Left renal pelvis (tissue), 4 donors: ENCODE measurements at regions not wholly inside any gene's neighbourhood (a gene's known extent, or its start where the extent isn't known, plus 50 kb on each side); places are given as distances from the start of the nearest gene placed in this dataset.
"Not testable (repeated sequence)": the region's sequence is repeated elsewhere in the genome, so short reads cannot be mapped to it uniquely, and the experiment has no call there.

Experiments used
- DNase-seq, 4 donors: peaks; one replicate each; pipeline ENCODE4 v3.0.0-alpha.2; 2013; ENCODE audit warnings: low read depth in 4 of 4, low spot score in 3 of 4

DNA sequence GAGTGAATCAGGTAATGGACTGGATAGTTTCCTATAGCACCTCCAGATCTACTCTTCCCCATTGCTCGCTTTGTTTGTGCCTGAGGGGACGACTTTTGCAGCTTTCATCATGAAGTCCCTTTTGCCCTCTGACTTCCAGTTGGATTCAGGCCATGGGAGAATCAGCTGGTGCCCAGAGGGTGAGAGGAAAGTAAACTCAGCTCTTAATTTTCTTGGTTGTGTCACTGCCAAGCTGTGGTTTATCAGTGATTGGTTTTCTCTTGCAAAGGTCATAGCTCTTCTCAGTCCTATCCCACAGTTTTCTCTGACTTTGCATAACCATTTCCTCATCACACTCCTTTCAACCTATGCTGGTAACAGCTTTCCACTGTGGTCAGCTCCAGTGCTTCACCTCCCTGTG, 200.1 kb downstream of the KCNJ2 start:
- DNase-seq: no peak

DNA sequence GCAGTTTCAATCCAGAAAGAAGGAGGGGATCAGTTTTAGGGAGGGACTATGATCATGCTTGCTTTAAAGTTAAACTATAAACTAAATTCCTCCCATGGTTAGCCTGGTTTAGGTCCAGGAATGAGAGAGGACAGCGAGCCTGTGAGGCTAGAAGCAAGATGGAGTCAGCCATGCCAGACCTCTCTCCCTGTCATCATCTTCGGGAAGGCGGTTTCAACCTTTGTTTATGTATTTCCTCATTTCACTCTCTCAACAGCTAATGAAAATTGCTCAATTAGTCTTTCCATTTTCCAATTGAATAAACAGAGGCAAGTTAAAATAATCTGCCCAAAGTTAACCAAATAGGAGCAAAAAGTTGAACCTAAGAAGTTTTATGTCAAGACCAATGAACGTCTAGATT, 201.5 kb downstream of the KCNJ2 start:
- no peak for DNase-seq

DNA sequence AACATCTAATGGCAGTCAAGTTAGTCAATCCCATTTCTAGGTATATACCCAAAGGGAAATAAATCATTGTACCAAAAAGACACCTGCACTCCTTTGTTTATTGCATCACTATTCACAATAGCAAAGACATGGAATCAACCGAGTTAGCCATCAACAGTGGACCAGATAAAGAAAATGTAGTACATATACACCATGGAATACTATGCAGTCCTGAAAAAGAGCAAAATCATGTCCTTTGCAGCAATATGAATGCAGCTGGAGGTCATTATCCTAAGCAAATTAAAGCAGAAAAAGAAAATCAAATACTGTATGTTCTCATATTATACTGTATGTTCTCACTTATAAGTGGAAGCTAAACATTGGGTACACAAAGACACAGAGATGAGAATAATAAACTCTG, 204.0 kb downstream of the KCNJ2 start:
- DNase-seq: no peak

DNA sequence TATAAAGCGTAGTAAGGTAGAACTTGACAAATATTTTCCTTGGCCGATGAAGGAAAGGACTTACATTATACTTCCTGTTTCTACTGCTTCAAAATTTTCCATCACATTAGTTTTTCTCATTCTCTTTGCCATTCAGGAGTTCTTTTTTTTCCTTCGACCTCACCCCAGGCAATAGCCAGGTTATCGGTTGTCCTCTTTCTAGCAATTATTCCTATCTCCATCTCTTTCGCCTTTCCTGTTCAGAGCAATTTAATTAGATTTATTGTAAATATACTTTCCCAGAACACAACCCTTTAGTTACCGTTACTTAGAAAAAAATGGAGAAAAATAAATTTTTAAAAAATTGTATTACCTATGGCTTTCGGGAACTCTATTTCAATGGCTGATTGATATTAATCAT, 205.2 kb downstream of the KCNJ2 start:
- DNase-seq: no peak

DNA sequence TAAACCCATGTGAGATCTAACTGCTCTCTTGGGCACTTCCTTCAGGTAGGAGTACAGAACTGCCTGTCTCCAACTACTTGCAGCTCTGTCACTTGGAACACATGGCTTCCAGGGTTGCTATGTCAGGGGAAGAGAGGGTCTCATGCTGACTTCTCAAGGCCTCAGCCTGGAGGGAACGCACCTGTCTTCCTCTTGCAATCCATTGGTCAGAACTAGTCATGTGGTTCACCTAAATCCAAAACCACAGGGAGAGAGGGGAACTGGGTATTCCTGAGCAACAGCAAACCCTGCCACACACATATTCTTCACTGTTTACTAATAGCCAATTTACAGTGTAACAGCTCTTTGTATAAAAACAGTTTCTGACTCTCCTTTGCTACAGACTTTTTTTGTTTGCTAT, 206.1 kb downstream of the KCNJ2 start:
- no peak for DNase-seq

DNA sequence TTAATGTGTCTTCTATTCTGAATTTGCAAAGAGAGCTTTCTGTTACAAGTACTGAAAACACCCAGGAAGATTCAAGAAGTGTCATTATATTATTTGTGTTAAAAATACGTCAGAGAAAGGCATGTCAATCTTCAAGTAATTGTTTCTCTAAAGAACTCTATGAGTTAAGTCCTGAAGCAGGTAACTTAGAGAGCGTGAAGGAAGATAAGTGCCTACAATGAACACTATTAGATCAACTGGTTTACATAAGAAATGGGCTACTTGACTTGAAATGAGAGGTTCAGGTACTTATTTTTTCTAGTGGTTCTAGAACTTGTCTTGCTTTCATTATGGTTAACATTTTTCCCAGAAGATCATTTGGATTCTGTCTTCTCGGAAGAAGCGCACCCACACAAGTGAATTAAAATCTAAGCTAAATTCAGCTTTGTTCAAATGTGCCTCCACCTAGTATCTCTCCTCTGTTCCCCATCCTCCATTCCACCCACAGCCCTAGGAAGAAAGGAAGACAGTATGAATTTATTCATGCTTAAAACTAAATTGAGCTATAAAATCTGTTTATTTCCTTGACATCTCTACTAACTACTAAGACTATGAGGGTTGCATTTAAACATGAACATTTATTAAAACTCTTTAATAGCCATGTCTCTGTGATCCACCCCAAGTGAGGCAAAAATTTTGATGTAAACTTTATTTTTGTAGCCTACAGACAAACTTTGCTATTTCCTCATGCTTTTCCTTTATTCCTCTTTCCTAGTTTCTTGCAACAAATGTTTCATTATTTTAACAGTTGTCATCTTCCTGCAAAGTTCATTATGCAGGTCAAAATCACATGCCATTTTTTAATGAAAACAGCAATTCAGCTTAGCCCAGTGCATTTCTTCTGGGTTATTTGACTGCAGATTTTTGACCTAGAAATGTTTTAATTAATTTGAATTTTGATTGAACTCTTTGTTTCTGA, 206.8 kb downstream of the KCNJ2 start:
- no peak for DNase-seq

DNA sequence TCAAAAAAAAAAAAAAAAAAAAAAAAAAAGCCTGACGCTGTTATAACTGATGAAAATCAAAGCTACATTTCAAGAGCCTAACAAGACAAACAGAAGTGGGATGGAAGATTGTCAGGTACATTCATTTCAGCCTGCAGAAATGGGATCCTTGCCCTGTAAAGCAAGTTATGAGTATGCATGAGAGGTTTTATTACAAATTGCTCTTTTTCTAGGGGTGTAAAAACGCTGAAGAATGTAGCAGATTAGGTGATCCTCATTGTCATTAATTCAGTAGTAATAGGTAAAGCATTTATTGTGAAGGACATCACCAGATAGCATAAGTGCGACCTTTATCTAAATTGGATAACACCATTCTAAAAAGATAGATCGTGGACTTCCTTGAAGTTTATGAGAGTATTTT, 208.3 kb downstream of the KCNJ2 start:
- DNase-seq: no peak

DNA sequence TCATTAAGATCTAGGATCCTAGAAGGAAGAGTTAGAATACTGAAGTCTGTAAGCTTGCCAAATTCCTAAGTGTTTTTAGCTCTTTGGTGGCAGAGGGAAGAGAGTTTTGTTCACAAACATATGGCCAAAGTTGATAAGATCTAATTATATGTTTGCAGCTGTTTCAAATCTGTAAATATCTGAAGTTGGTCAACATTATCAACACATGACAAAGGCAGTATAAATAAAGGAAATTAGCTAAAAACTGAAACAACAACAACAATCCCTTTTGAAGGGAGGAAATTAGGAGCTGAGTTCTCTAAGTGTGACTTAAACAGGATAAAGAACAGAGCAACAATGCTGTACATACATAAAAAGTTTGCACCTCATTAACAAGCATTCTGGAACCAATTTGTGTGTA, 208.7 kb downstream of the KCNJ2 start:
- DNase-seq: no peak

DNA sequence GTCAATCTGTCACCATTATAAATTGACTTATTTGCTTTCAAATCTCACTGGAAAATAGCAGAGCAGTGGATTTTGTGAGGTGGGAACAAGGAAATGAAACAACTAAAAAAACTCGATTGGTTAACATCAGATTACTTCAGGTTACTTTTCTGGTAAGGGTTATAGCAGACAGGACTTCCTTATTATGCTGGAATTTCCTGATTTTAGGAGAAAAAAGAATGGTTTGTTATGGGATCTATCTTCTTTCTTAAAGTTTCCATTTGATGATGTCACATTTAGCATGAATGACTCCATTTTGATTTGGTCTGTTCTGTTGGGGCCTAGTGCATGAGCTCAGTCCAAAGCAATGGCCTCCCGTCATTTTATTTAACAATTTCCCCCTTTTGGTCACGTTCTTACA, 210.6 kb downstream of the KCNJ2 start:
- DNase-seq: no peak

DNA sequence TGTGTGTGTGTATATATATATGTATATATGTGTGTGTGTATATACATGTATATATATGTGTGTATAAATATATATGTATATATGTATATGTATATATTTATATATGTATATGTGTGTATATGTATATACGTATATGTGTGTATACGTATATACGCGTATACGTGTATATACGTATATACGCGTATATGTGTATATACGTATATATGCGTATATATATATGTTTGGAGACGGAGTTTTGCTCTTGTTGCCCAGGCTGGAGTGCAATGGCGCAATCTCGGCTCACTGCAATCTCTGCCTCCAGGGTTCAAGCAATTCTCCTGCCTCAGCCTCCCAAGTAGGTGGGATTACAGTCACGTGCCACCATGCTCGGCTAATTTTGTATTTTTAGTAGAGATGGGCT, 212.6 kb downstream of the KCNJ2 start:
- DNase-seq: not testable (repeated sequence)

DNA sequence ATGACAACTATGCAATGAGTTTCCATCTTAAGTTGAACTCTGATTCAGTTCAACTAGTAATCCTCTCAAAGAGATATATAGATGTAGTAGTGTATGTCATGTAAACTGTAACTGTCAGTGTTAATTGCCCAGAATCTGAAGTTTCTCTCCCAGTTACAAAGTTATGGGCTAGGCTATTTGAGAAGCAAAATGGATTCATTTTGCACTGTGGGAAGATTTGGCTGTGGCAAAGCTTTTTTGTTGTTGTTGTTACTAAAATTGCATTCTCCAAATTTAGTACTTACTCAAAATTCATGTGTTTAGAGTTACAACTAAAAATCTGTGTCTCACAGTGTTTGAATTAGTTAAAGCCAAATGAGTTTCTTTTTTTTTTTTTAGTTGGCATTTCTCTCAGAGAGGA, 219.0 kb downstream of the KCNJ2 start:
- no peak for DNase-seq

DNA sequence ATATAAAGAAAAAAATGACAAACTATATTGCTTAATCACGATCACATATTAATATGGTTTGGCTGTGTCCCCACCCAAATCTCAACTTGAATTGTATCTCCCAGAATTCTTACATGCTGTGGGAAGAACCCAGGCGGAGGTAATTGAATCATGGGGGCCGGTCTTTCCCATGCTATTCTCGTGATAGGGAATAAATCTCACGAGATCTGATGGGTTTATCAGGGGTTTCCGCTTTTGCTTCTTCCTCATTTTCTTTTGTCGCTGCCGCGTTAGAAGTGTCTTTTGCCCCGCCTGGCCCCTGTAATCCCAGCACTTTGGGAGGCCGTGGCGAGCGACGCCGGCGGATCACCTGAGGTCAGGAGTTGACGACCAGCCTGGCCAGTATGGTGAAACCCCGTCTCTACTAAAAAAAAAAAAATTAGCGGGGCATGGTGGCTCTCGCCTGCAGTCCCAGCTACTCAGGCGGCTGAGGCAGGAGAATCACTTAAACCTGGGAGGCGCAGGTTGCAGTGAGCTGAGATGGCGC, 220.0 kb downstream of the KCNJ2 start:
- not testable (repeated sequence) for DNase-seq

DNA sequence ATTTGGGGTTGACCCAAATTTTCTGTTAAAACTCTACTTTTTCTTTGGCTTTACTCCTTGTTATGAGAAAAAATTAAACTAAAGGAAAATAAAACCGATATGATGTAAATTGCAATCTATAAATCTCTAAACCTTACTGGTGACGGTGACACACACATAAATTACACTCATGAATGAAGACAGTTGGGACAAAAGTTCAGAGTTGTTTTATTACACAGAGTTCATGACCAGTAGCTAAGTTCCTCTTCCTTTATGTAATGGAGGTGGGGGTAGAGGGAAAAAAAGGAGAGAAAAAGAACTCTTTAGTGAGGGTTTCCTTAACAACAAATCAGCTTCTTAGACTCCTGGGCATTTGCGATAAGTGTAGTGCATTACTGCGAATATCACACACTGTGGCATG, 220.7 kb downstream of the KCNJ2 start:
- no peak for DNase-seq

DNA sequence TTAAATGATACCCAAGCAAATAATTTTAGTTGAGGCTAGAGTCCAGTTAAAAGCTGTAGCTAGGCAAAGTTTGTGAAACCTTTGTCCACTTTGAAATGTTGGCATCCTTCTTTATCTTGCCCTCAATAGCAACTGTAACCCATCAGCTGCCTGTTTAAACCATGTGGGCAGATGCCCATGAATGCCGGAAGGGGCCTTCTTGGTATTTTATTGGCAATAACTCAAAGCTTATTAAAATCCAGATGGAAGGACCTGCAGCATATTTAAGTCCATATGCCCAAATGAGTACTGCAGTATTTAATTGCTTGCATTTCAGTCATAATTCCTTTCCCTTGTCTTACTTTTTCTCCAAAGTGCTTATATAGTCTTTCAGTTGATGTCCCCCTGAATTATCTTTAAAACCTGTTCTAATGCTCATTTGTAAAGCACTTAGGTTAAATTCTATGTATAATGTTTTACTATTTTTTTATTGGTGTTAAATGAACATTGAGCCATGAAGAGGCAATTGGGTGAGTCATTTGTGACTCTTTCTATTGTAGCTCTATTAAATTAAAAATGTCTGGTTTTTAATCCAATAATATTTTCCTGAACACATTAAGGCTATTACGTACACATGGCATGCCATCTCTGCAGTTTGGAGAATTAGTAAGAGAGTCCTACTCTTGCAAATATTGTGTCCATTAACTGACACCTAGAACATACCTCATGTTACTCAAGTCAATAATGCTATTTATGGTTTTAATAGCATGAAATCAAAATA, 225.3 kb downstream of the KCNJ2 start:
- no peak for DNase-seq

DNA sequence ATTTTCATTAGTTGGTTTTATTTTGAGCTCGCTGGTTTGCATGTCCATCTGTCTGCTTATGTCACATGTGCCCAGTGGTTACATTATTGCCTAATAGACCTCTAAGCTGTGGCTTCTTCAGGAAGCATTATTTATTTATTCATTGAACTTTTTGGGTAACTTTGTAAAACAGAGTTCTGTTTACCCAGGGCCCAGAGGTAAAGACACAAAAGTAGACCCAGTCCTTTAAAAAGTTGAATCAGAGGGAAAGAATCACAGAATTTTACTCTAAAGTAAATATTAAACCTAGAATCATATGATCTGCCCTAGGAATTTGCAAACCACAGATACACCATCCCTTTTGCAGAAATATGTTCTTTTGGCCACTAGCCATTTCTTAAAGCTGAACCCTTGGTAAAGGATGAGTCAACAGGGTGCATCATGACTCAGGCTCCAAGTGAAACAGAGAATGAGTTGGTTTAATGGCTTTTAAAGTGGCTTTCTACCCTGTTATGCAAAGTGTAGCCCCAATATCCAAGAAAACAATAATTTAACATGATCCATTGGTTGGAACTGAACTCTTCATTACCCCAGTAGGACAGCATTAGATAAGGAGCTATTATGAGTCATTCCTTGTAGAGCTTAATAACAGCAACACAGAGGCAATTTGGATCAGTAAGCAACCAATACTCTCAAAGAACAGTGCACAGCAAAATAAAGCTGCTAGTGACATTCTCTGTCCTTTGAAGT, 236.3 kb downstream of the KCNJ2 start:
- no peak for DNase-seq

DNA sequence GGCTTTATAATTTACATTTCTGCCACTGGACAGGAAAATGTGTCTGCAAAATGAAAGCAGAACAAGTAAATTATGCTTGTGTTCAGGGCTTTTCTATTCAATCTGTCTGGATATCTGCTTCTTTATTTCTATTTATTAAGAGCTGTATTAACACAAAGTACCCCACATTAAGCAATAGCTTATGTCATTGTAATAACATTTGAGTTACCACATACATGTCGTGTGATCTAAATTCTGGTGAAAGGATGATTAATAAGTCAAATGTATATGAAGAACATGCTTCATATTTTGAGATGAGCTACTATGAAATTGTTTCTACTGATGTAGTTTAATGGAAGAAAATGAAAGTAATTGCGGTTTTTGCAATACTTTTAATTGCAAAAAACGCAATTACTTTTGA, 238.2 kb downstream of the KCNJ2 start:
- DNase-seq: no peak

DNA sequence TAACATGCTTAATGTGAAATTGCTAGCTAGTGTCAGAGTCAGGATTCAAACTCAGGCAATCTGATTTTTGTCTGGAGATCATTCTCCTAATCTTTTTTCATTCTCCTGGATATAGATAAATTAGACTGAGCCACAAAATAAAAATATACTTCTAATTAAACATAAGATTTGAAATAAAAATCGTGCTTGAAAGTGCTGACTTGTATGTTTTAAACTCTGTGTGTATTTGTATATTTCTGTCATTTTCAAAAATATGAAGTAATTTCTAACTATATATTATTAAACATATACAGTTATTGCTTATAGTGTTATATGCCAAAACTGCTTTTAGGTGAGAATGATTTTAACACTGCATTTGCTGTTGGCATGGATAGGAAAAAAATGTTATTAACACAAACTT, 239.4 kb downstream of the KCNJ2 start:
- DNase-seq: no peak

DNA sequence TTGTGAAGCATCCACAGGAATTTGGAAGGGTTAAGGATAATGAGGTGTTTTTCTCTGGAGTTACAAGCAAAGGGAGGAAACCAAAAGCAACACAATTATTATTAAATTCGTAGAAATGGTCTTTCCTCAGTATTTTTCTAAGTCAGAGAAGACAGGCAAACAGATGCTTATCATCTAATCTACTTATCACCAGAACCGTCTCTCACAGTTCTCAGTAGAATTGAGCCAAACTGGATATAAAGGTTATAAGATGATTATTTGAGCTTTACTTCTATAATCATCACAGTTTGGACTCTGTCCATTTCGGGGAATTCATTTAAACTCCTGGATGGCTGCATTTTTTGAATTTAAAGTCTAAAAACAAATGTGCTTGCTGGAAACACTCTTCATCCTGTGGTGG, 245.0 kb downstream of the KCNJ2 start:
- no peak for DNase-seq

DNA sequence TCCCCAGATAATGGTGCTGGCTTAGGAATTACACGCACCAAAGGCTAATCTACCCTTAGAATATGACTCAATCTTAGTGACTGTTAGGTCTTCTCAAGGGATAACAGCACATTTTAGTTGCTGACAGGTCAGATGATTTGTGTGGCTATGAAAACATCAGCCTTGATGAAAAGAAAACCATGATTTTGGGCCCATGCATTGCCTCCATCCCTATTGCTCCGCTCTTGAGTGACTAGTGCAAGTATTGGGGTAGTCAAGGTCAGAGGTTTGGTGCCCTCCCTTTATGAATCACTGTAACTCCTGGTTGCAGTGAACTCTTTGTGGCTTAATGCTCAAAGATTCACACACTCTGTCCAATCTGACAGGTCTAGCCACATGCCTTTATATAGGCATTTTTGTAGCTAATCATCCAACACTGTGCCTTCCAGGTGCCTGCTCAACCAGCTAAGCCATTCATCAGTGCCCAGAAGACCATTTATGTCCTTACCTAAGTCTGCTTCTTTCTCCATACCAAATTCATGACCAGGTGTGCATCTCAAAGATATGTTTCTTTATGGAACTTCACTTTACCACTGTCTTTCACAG, 251.6 kb downstream of the KCNJ2 start:
- no peak for DNase-seq

DNA sequence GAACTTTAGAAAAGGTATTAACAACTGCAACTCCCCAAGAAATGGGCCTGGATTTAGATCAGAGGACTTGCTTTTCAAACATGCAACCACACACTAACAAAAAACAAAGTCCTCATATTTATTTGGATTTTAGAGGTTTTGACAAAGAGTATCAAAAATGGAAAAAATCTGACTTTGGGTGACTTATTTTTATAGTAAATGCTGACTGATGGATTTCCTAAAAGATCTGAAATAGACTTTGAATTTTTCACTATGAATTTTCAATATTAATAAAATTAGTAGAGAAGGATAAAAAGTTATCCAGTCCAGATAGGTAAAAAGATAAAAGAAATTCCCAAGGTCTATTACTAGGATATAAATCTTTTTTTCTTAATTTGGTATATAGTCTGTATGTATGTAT, 253.5 kb downstream of the KCNJ2 start:
- DNase-seq: no peak

DNA sequence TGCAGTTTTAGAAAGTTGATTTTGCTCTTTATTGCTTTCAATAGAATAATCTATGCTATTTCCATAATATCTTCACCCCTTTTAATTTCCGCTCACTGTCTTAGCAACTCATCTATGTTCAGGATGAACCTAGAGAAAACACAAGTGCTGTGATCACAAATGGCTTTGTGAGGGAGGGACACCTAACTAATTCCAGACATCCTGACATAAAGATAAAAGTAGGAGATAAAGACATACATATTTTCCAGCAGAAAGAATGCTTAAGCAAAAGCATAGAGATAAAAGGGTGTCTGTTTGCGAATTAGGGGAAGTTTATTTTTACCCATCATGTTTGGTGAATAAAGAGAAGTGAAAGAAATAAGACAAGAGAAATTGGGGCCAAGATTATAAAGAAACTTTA, 254.2 kb downstream of the KCNJ2 start:
- DNase-seq: no peak
